Mucosa of descending colon (tissue), 3 donors: ENCODE measurements at regions not wholly inside any gene's neighbourhood (a gene's known extent, or its start where the extent isn't known, plus 50 kb on each side); places are given as distances from the start of the nearest gene placed in this dataset.

Source experiments
- ATAC-seq: fragments of 200-7000 bp; cut with Tn5 transposase; one replicate; pipeline ENCODE4 v1.9.1; 2020; ENCODE audit warnings: mild to moderate bottlenecking, moderate library complexity
- DNase-seq, 3 donors: peaks; one replicate each; pipeline ENCODE4 v3.0.0-alpha.2; 2020
- H3K36me3 ChIP-seq: fragments of 200-600 bp; one replicate; pipeline ENCODE4 v1.8.0; 2021; ENCODE audit warnings: low read depth, mild to moderate bottlenecking
- H3K4me1 ChIP-seq: fragments of 200-600 bp; one replicate; pipeline ENCODE4 v1.8.0; 2021; ENCODE audit warnings: low read depth, mild to moderate bottlenecking
- H3K4me3 ChIP-seq: fragments of 200-600 bp; one replicate; pipeline ENCODE4 v1.8.0; 2021; ENCODE audit warnings: mild to moderate bottlenecking
- H3K9me3 ChIP-seq: fragments of 200-600 bp; one replicate; pipeline ENCODE4 v1.8.0; 2021; ENCODE audit warnings: mild to moderate bottlenecking
- CTCF ChIP-seq: fragments of 200-600 bp; IDR thresholded peaks from one replicate; pipeline ENCODE4 v1.8.0; 2022; ENCODE audit warnings: antibody characterized with exemption, mild to moderate bottlenecking
- intact Hi-C, 2 donors: fragments of 100-400 bp; cut with DNase I in 1 of 2; cut with micrococcal nuclease in 1 of 2; formaldehyde crosslinking; loops; one replicate each; pipeline versions ENCODE4 v1.11.0 to v1.11.1; 2022; cut with DNase I, micrococcal nuclease
- donor health status: DM: no; HTN: no; CAD: no; lungs with moderate emphysema.
- donor health status: DM: no; HTN: no; CAD: no.
- donor health status: DM: no; HTN: yes; CAD: no.

- H3K36me3 ChIP-seq, result no peaks in the 10 kb centered on the region
- H3K4me3 ChIP-seq, result no peak overlapping the region
- no peak for DNase-seq
- H3K9me3 ChIP-seq, result peaks cover 3% of the 10 kb centered on the region
- no peaks in the 10 kb centered on the region for H3K4me1 ChIP-seq
- intact Hi-C loops, result no loop called here
- TF ChIP-seq CTCF, result no peak
- ATAC-seq, result no peak
These were observed 479.0 kb upstream of the GRID2 start for GRCh38 chr4:91824773-91825172.

- DNase-seq, result no peak
- intact Hi-C loops, result no loop called here
- no peak for TF ChIP-seq CTCF
- no peaks in the 10 kb centered on the region for H3K36me3 ChIP-seq
- no peaks in the 10 kb centered on the region for H3K4me1 ChIP-seq
- peaks cover 3% of the 10 kb centered on the region for H3K9me3 ChIP-seq
- ATAC-seq, result no peak
- no peak overlapping the region for H3K4me3 ChIP-seq
These were observed 477.6 kb upstream of the GRID2 start for GRCh38 chr4:91826186-91826585.

GRCh38 chr4:91827914-91828313, 475.9 kb upstream of the GRID2 start:
- ATAC-seq (no peak), DNase-seq (no peak)
- H3K9me3 ChIP-seq, result peaks cover 11% of the 10 kb centered on the region
- H3K36me3 ChIP-seq, result no peaks in the 10 kb centered on the region
- intact Hi-C loops, result no loop called here
- H3K4me3 ChIP-seq, result no peak overlapping the region
- TF ChIP-seq CTCF, result no peak
- no peaks in the 10 kb centered on the region for H3K4me1 ChIP-seq

GRCh38 chr4:91829531-91829930, 474.2 kb upstream of the GRID2 start:
- no peaks in the 10 kb centered on the region for H3K36me3 ChIP-seq
- intact Hi-C loops, result no loop called here
- ATAC-seq, result no peak

GRCh38 chr4:91830681-91831395, 472.9 kb upstream of the GRID2 start:
- H3K9me3 ChIP-seq, result peaks cover 13% of the 10 kb centered on the region
- H3K36me3 ChIP-seq, result no peaks in the 10 kb centered on the region
- DNase-seq (no peak), ATAC-seq (no peak)
- no peak for TF ChIP-seq CTCF
- no peaks in the 10 kb centered on the region for H3K4me1 ChIP-seq
- no peak overlapping the region for H3K4me3 ChIP-seq
- intact Hi-C loops, result no loop called here

More at GRCh38 chr4:91829531-91829930, 474.2 kb upstream of the GRID2 start:
- H3K4me3 ChIP-seq, result no peak overlapping the region
- H3K9me3 ChIP-seq, result peaks cover 13% of the 10 kb centered on the region
- DNase-seq, result no peak
- TF ChIP-seq CTCF, result no peak
- no peaks in the 10 kb centered on the region for H3K4me1 ChIP-seq

GRCh38 chr4:91837608-91838029, 466.1 kb upstream of the GRID2 start:
- no peak for TF ChIP-seq CTCF
- intact Hi-C loops, result no loop called here
- H3K9me3 ChIP-seq, result peaks cover 3% of the 10 kb centered on the region
- H3K4me1 ChIP-seq, result no peaks in the 10 kb centered on the region
- no peak for ATAC-seq
- no peak overlapping the region for H3K4me3 ChIP-seq
- no peak for DNase-seq
- H3K36me3 ChIP-seq, result no peaks in the 10 kb centered on the region
